PC-9 (cell line): ENCODE measurements at regions not wholly inside any gene's neighbourhood (a gene's known extent, or its start where the extent isn't known, plus 50 kb on each side); places are given as distances from the start of the nearest gene placed in this dataset.

ENCODE experiments used
- BruUV-seq: library from RNA; stranded (reverse); fragments of 400-500 nt; replicated peaks from 2 replicates; lab custom pipeline; 2021; lab: Mats Ljungman, UMichigan
- CTCF ChIA-PET: fragments of 300-600 bp; sonication (Branson Sonifier 250); formaldehyde crosslinking; loops from one replicate; lab custom pipeline; 2022; ENCODE audit warnings: antibody characterized with exemption; lab: Charles Lee
- POLR2A ChIA-PET: fragments of 300-600 bp; sonication (Branson Sonifier 250); formaldehyde crosslinking; loops from one replicate; lab custom pipeline; 2022; ENCODE audit warnings: antibody characterized with exemption; ENCODE audit not compliant: unreplicated experiment; lab: Charles Lee
- DNase-seq, 2 experiments: peaks; one replicate each; pipeline versions ENCODE4 v3.0.0 to v3.0.0-alpha.2; 2015 to 2022; ENCODE audit warnings: mixed read lengths in 1 of 2
- H2AFZ ChIP-seq: fragments of 200-600 bp; sonication (generic); 2 replicates; pipeline ENCODE4 v1.8.1; 2017; ENCODE audit warnings: antibody characterized with exemption
- H3F3A ChIP-seq: fragments of 200-600 bp; sonication (generic); 2 replicates; pipeline ENCODE4 v1.8.1; 2017; ENCODE audit warnings: antibody characterized with exemption, mild to moderate bottlenecking, low read depth; ENCODE audit not compliant: insufficient read depth
- H3K27ac ChIP-seq: fragments of 200-600 bp; sonication (generic); 2 replicates; pipeline ENCODE4 v1.6.1; 2016; ENCODE audit warnings: mixed run types
- H3K27me3 ChIP-seq: fragments of 200-600 bp; sonication (generic); 2 replicates; pipeline ENCODE4 v1.6.1; 2016; ENCODE audit warnings: low read depth, mixed run types; ENCODE audit not compliant: insufficient read depth
- H3K36me3 ChIP-seq: fragments of 200-600 bp; sonication (generic); 2 replicates; pipeline ENCODE4 v1.6.1; 2016; ENCODE audit warnings: low read depth, mixed run types
- H3K4me1 ChIP-seq: fragments of 200-600 bp; sonication (generic); replicated peaks from 2 replicates; pipeline ENCODE4 v1.6.1; 2016; ENCODE audit warnings: mixed run types; ENCODE audit not compliant: insufficient read depth
- H3K4me2 ChIP-seq: fragments of 200-600 bp; sonication (generic); 2 replicates; pipeline ENCODE4 v1.6.1; 2017; ENCODE audit warnings: mixed run types
- H3K4me3 ChIP-seq: fragments of 200-600 bp; sonication (generic); 2 replicates; pipeline ENCODE4 v1.6.1; 2016; ENCODE audit warnings: mixed run types
- H3K79me2 ChIP-seq: fragments of 200-600 bp; sonication (generic); 2 replicates; pipeline ENCODE4 v1.6.1; 2017; ENCODE audit warnings: low read depth, mixed run types
- H3K9me2 ChIP-seq: fragments of 200-600 bp; sonication (generic); 2 replicates; pipeline ENCODE4 v1.8.1; 2017; ENCODE audit warnings: mild to moderate bottlenecking; ENCODE audit not compliant: insufficient read depth
- H3K9me3 ChIP-seq: fragments of 200-600 bp; sonication (generic); 2 replicates; pipeline ENCODE4 v1.8.1; 2016; ENCODE audit warnings: low read depth; ENCODE audit not compliant: insufficient read depth
- H4K20me1 ChIP-seq: fragments of 200-600 bp; sonication (generic); 2 replicates; pipeline ENCODE4 v1.8.1; 2017; ENCODE audit not compliant: insufficient read depth
- EZH2 ChIP-seq: fragments of 200-600 bp; sonication (generic); IDR thresholded peaks from 2 replicates; pipeline ENCODE4 v1.8.0; 2017; ENCODE audit warnings: antibody characterized with exemption, low read depth
- intact Hi-C: fragments of 100-400 bp; cut with micrococcal nuclease; formaldehyde crosslinking; loops from one replicate; pipeline ENCODE4 v1.10.0; 2022; ENCODE audit not compliant: unreplicated experiment
- TF ChIP-seq, protein P1 (sequence below): fragments of 200-600 bp; sonication (generic); conservative IDR thresholded peaks from 2 replicates; pipeline ENCODE4 v1.6.1; 2017; ENCODE audit warnings: mixed run types, antibody characterized with exemption, mild to moderate bottlenecking, moderate library complexity

DNA sequence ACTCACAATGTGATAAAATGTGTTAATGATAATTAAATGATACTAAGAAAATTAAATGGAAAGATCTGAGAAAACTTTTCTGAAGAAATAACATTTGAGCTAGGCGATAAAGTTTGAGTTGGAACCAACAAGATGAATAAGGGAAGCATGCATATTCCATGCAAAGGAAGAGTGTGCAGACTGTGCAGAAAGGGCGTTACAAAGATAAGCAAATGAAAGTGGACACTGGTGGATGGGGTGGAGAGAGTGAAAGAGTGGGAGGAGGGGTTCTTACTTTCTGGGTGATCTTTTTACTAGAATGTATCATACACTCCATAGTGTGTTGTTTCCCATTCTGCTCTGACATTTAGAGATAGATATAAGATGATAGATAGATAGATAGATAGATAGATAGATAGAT, 138.7 kb downstream of the HTR1A start:
- no TSS peak for BruUV-seq

DNA sequence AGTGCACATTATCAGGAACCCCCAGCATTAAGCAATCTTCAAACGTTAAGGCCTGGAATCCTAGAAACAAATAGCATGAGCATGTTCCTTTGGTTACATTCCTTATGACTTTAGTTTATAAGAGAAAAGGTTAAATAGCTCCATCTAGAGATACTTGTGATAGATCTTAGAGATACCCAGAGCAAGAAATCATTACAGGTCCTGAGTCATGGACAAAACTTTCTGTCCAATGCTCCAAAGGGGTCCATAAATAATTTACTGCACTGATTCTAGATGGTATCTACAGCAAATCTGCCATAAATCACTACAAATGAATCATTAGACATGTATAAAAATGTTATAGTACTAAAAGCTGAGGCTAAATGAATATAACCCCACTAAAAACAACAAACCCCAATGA, 139.6 kb downstream of the HTR1A start:
- DNase-seq, result no peak
- Histone ChIP-seq H2AFZ (no peak overlapping the region), H3K27me3 (no peaks in the 10 kb centered on the region), H3K4me1 (no peaks in the 10 kb centered on the region), H3K27ac (no peak overlapping the region), H3K79me2 (no peaks in the 10 kb centered on the region), H3F3A (no peaks in the 10 kb centered on the region), H4K20me1 (no peaks in the 10 kb centered on the region), H3K4me3 (no peak overlapping the region), H3K9me3 (no peaks in the 10 kb centered on the region), H3K9me2 (no peaks in the 10 kb centered on the region), H3K36me3 (no peaks in the 10 kb centered on the region), H3K4me2 (no peak overlapping the region)
- no TSS peak for BruUV-seq
- ChIA-PET CTCF (no interaction called here), POLR2A (no interaction called here)
- no peak for TF ChIP-seq EZH2
- TF ChIP-seq, protein P1, sequence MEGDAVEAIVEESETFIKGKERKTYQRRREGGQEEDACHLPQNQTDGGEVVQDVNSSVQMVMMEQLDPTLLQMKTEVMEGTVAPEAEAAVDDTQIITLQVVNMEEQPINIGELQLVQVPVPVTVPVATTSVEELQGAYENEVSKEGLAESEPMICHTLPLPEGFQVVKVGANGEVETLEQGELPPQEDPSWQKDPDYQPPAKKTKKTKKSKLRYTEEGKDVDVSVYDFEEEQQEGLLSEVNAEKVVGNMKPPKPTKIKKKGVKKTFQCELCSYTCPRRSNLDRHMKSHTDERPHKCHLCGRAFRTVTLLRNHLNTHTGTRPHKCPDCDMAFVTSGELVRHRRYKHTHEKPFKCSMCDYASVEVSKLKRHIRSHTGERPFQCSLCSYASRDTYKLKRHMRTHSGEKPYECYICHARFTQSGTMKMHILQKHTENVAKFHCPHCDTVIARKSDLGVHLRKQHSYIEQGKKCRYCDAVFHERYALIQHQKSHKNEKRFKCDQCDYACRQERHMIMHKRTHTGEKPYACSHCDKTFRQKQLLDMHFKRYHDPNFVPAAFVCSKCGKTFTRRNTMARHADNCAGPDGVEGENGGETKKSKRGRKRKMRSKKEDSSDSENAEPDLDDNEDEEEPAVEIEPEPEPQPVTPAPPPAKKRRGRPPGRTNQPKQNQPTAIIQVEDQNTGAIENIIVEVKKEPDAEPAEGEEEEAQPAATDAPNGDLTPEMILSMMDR, result no peak
- intact Hi-C loops, result no loop called here

More for the DNA sequence above, 138.7 kb downstream of the HTR1A start:
- no peak overlapping the region for H3K27ac ChIP-seq
- H3F3A ChIP-seq, result no peaks in the 10 kb centered on the region
- H3K4me1 ChIP-seq, result no peaks in the 10 kb centered on the region
- no peaks in the 10 kb centered on the region for H3K27me3 ChIP-seq
- no peak for TF ChIP-seq EZH2
- TF ChIP-seq, protein P1, result no peak
- H4K20me1 ChIP-seq, result no peaks in the 10 kb centered on the region
- no peak for DNase-seq
- no peaks in the 10 kb centered on the region for H3K9me2 ChIP-seq
- H3K4me2 ChIP-seq, result no peak overlapping the region
- no peak overlapping the region for H3K4me3 ChIP-seq
- no peaks in the 10 kb centered on the region for H3K79me2 ChIP-seq
- ChIA-PET CTCF (no interaction called here), POLR2A (no interaction called here)
- intact Hi-C loops, result no loop called here
- no peak overlapping the region for H2AFZ ChIP-seq
- H3K9me3 ChIP-seq, result no peaks in the 10 kb centered on the region
- no peaks in the 10 kb centered on the region for H3K36me3 ChIP-seq

DNA sequence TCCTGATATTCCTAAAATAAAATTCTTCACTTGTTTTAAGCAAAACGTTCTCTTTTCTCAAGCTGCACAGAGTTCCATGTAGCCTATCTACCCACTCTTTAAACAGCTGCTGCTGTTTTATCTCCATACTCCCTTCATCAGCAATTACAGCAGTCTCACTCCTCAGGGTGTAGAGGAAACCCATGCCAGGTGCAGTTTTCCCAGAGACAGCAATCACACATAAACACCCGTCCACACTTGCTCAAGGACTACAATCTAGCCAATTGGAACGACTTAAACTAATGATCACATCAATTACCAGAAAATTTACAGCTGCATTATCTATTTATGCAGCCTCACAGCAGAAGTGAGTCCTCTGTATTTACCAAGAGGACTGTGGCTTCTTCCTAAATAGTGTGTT, 141.7 kb downstream of the HTR1A start:
- POLR2A ChIA-PET, result interaction anchor here (0.7 kb wide), 1 partner anchor 1404 kb away, joined by 4 read pairs; no protein-coding TSS in a partner anchor
- CTCF ChIA-PET, result no interaction called here
- Histone ChIP-seq H3K79me2 (no peaks in the 10 kb centered on the region), H3K27ac (no peak overlapping the region), H3K9me3 (no peaks in the 10 kb centered on the region), H3K36me3 (no peaks in the 10 kb centered on the region), H3K27me3 (no peaks in the 10 kb centered on the region), H3K4me3 (no peak overlapping the region), H3K4me1 (no peaks in the 10 kb centered on the region), H2AFZ (no peak overlapping the region), H3K9me2 (no peaks in the 10 kb centered on the region), H3F3A (no peaks in the 10 kb centered on the region), H4K20me1 (no peaks in the 10 kb centered on the region), H3K4me2 (no peak overlapping the region)
- intact Hi-C loops, result no loop called here
- no peak for DNase-seq
- no peak for TF ChIP-seq EZH2
- TF ChIP-seq, protein P1, result no peak
- no TSS peak for BruUV-seq
